ENCODE measurements at regions not wholly inside any gene's neighbourhood (a gene's known extent, or its start where the extent isn't known, plus 50 kb on each side); places are given as distances from the start of the nearest gene placed in this dataset.

- no peak for TF ChIP-seq BRCA1 (IDR thresholded peaks at IDR 0.05; ENCODE audit: low read depth, low read length)
Measured at GRCh38 chr16:65981057-65981456, 385.4 kb upstream of the CDH5 start (continued).

Data from H1 (cell line).